ENCODE measurements at regions not wholly inside any gene's neighbourhood (a gene's known extent, or its start where the extent isn't known, plus 50 kb on each side); places are given as distances from the start of the nearest gene placed in this dataset.
"Not testable (repeated sequence)": the region's sequence is repeated elsewhere in the genome, so short reads cannot be mapped to it uniquely, and the experiment has no call there.

DNA sequence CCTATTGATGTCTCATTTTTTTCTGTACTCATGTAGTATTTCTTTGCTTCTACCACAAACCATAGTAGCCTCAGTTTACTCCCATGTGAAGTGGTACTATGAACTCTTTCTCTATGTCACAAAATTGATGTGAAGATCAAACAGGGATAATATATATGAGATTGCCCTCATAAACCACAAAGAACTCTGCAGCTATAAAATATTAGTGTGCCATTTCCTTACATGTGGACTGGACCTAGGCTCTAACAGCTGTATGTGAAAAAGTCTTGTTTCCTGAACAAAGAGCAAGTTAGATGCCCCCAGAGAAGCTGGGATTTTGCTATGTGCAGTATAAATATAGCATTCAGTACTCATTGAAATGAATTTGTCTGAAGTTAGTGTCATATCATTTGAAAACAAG lies 412.6 kb upstream of the ADAMTSL1 start:
- TF ChIP-seq, protein P1, sequence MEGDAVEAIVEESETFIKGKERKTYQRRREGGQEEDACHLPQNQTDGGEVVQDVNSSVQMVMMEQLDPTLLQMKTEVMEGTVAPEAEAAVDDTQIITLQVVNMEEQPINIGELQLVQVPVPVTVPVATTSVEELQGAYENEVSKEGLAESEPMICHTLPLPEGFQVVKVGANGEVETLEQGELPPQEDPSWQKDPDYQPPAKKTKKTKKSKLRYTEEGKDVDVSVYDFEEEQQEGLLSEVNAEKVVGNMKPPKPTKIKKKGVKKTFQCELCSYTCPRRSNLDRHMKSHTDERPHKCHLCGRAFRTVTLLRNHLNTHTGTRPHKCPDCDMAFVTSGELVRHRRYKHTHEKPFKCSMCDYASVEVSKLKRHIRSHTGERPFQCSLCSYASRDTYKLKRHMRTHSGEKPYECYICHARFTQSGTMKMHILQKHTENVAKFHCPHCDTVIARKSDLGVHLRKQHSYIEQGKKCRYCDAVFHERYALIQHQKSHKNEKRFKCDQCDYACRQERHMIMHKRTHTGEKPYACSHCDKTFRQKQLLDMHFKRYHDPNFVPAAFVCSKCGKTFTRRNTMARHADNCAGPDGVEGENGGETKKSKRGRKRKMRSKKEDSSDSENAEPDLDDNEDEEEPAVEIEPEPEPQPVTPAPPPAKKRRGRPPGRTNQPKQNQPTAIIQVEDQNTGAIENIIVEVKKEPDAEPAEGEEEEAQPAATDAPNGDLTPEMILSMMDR (IDR thresholded peaks at IDR 0.05) = no peak
- Histone ChIP-seq H3K27ac (no peak overlapping the region), H3K4me1 (no peaks in the 10 kb centered on the region), H3K36me3 (no peaks in the 10 kb centered on the region), H3K27me3 (ENCODE audit: low read depth) (no peaks in the 10 kb centered on the region), H3K9me3 (no peaks in the 10 kb centered on the region), H3K4me3 (no peak overlapping the region)
- DNase-seq = no peak
- no peak for ATAC-seq
- intact Hi-C loops (cut with DNase I) = no loop called here

DNA sequence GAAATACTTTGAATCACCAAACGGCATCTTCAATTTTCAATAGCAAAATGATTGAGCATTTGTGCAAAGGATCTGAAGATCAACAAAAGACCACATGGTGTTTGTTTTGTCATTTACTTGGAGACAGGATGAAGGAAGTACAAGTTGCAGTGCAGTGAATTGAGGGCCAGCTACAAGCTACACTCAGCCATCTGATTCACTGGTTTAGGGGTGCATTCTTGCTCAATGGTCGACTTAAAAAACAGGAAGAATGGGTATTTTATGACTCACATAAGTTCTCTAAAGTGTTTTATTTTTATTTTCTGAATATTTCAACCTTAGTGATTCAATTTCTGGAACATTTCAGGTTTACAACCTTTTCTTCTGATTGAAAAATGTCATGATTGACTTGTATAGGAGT lies 412.1 kb upstream of the ADAMTSL1 start:
- Histone ChIP-seq H3K36me3 (no peaks in the 10 kb centered on the region), H3K9me3 (no peaks in the 10 kb centered on the region), H3K27me3 (ENCODE audit: low read depth) (no peaks in the 10 kb centered on the region), H3K4me1 (no peaks in the 10 kb centered on the region), H3K27ac (no peak overlapping the region), H3K4me3 (no peak overlapping the region)
- ATAC-seq = no peak
- intact Hi-C loops (cut with DNase I) = no loop called here
- TF ChIP-seq, protein P1 (IDR thresholded peaks at IDR 0.05) = no peak
- no peak for DNase-seq

DNA sequence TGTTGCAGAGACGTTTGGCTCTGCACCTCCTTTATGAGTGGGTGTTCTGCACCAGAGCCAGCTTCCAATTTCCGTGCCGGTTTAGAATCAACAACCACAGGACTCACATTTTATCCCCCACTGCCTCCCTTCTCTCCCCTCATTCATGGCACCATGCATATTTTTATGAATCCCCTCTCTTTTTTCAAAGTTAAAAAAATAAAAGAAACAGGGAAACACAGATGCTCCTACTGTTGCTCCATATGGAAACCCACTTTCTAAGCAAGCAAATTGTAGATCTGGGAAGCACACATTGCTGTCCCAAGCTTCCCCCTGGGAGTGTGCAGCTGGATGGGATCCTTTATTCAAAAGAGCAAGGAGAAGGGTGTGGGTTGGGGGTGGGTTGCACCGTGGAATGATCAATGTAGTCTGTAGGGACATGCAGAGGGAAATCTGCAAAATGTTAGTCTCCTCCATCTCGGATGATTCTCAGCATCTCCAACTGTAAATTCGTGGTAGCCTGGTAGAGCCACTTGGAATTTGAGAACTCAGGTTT lies 410.0 kb upstream of the ADAMTSL1 start:
- H3K4me3 ChIP-seq = no peak overlapping the region
- no peaks in the 10 kb centered on the region for H3K36me3 ChIP-seq
- no peaks in the 10 kb centered on the region for H3K9me3 ChIP-seq
- TF ChIP-seq, protein P1 (IDR thresholded peaks at IDR 0.05) = no peak
- intact Hi-C loops (cut with DNase I) = no loop called here
- H3K27ac ChIP-seq = no peak overlapping the region
- H3K27me3 ChIP-seq (ENCODE audit: low read depth) = no peaks in the 10 kb centered on the region
- no peaks in the 10 kb centered on the region for H3K4me1 ChIP-seq
- DNase-seq = no peak
- ATAC-seq = no peak

DNA sequence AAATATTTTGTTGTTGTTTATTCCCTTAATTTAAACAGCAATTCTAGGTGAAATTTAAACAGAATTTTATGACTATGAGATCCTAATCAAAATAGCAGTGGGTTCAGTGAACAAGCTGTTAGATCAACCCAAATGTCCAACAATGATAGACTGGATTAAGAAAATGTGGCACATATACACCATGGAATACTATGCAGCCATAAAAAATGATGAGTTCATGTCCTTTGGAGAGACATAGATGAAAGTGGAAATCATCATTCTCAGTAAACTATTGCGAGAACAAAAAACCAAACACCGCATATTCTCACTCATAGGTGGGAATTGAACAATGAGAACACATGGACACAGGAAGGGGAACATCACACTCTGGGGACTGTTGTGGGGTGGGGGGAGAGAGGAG lies 407.3 kb upstream of the ADAMTSL1 start:
- H3K36me3 ChIP-seq; H3K27ac ChIP-seq; H3K27me3 ChIP-seq (ENCODE audit: low read depth); H3K4me3 ChIP-seq; H3K4me1 ChIP-seq; ATAC-seq; intact Hi-C loops (cut with DNase I); DNase-seq; H3K9me3 ChIP-seq: not testable (repeated sequence)

DNA sequence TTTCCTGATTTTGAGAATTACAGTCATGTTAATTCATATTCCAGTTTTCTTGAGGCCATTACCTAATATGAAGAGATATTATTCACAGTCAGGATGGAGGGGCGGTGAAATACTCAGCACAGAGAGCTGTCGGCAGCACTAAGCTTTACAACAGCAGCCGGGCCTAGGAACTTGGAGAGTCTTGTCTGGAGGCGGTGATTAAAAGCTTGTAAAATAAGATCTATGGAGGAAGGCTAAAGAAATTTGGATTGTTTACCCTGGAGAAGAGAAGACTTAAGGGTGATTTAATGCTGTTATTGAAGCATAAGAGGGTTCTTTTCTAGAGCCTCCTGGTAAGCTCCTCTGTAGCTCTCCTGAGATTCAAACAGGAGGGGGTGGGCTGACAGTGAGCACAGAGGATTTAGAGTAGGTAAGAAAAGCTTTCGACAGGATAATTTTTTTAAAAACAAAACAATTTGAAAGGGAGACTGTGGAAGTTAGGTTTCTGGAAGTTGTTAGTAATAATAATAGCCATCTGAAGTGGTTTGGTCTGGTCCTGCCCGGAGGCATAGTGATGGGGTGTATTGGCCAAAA lies 406.3 kb upstream of the ADAMTSL1 start:
- Histone ChIP-seq H3K4me1 (no peaks in the 10 kb centered on the region), H3K27ac (no peak overlapping the region), H3K36me3 (no peaks in the 10 kb centered on the region), H3K27me3 (ENCODE audit: low read depth) (no peaks in the 10 kb centered on the region), H3K4me3 (no peak overlapping the region), H3K9me3 (no peaks in the 10 kb centered on the region)
- TF ChIP-seq, protein P1 (IDR thresholded peaks at IDR 0.05) = no peak
- ATAC-seq (no peak), DNase-seq (no peak)
- intact Hi-C loops (cut with DNase I) = no loop called here

DNA sequence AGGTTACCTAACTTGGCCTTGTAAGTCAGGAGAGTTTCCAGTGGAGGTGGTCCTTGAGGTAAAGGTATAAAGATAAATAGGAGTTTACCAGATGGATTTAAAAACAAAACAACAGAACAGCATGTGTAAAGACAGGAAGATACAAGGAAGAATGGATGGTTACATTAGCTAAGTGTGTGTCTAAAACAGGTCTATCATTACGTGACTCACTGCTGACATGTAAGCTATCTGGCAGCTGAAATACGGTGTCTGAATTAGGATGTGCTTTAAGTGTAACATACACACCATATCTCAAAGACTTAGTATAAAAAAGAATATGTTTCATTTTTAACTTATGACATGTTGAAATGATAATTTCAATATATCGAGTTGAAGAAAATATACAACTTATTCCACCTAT lies 405.1 kb upstream of the ADAMTSL1 start:
- no peak for ATAC-seq
- H3K27ac ChIP-seq = no peak overlapping the region
- intact Hi-C loops (cut with DNase I) = no loop called here

More for the DNA sequence above, 405.1 kb upstream of the ADAMTSL1 start:
- Histone ChIP-seq H3K9me3 (no peaks in the 10 kb centered on the region), H3K36me3 (no peaks in the 10 kb centered on the region), H3K4me3 (no peak overlapping the region), H3K4me1 (no peaks in the 10 kb centered on the region), H3K27me3 (ENCODE audit: low read depth) (no peaks in the 10 kb centered on the region)
- no peak for DNase-seq
- TF ChIP-seq, protein P1 (IDR thresholded peaks at IDR 0.05) = no peak
